SU-DHL-6 (cell line): ENCODE measurements at regions not wholly inside any gene's neighbourhood (a gene's known extent, or its start where the extent isn't known, plus 50 kb on each side); places are given as distances from the start of the nearest gene placed in this dataset.

ENCODE experiments used
- H2AFZ ChIP-seq: fragments of 200-600 bp; sonication (generic); 2 replicates; pipeline ENCODE4 v1.6.1; 2014; ENCODE audit warnings: low read depth, mild to moderate bottlenecking, moderate library complexity, mixed read lengths, antibody characterized with exemption, low read length; ENCODE audit not compliant: severe bottlenecking
- H3F3A ChIP-seq: fragments of 200-600 bp; shearing (Covaris generic); 2 replicates; pipeline ENCODE4 v1.6.0; 2016; ENCODE audit warnings: antibody characterized with exemption, mild to moderate bottlenecking; ENCODE audit not compliant: insufficient read depth
- H3K27ac ChIP-seq: fragments of 200-600 bp; sonication (generic); 2 replicates; pipeline ENCODE4 v1.5.1; 2016; ENCODE audit warnings: low read depth, mild to moderate bottlenecking, low read length, moderate library complexity, mixed read lengths
- H3K27me3 ChIP-seq: fragments of 200-600 bp; sonication (generic), shearing (Covaris generic); 2 replicates; pipeline ENCODE4 v1.6.0; 2014; ENCODE audit warnings: mild to moderate bottlenecking, low read length
- H3K36me3 ChIP-seq: fragments of 200-600 bp; sonication (generic); 2 replicates; pipeline ENCODE4 v1.6.1; 2014; ENCODE audit warnings: mild to moderate bottlenecking, low read length, mixed read lengths
- H3K4me2 ChIP-seq: fragments of 300-600, 200-600 bp; shearing (Covaris generic), sonication (generic); 2 replicates; pipeline ENCODE4 v1.6.0; 2014; ENCODE audit warnings: low read length, low read depth, mild to moderate bottlenecking; ENCODE audit not compliant: poor library complexity, severe bottlenecking
- H3K4me3 ChIP-seq: fragments of 200-600 bp; sonication (generic); 2 replicates; pipeline ENCODE4 v1.5.1; 2014; ENCODE audit warnings: antibody characterized with exemption, low read length, mild to moderate bottlenecking, mixed read lengths; ENCODE audit not compliant: insufficient read depth, poor library complexity, severe bottlenecking
- H3K79me2 ChIP-seq: fragments of 200-600 bp; sonication (generic); 2 replicates; pipeline ENCODE4 v1.6.1; 2014; ENCODE audit warnings: mild to moderate bottlenecking, low read length, moderate library complexity; ENCODE audit not compliant: insufficient read depth
- H3K9ac ChIP-seq: fragments of 200-600 bp; sonication (generic); 2 replicates; pipeline ENCODE4 v1.7.0; 2014; ENCODE audit warnings: mild to moderate bottlenecking, low read length
- H3K9me2 ChIP-seq: fragments of 200-600 bp; sonication (generic); replicated peaks from 2 replicates; pipeline ENCODE4 v1.6.1; 2014; ENCODE audit warnings: low read length; ENCODE audit not compliant: insufficient read depth
- H3K9me3 ChIP-seq: fragments of 200-600 bp; sonication (generic); 2 replicates; pipeline ENCODE4 v1.6.1; 2014; ENCODE audit warnings: low read length, mixed read lengths; ENCODE audit not compliant: insufficient read depth
- H4K20me1 ChIP-seq: fragments of 200-600 bp; sonication (generic); 2 replicates; pipeline ENCODE4 v1.6.1; 2014; ENCODE audit warnings: low read depth, mild to moderate bottlenecking, antibody characterized with exemption, low read length, moderate library complexity, mixed read lengths
- EZH2phosphoT487 ChIP-seq: fragments of 200-600 bp; sonication (generic), shearing (Covaris generic); conservative IDR thresholded peaks from 2 replicates; pipeline ENCODE4 v1.6.1; 2018; ENCODE audit warnings: mild to moderate bottlenecking, antibody characterized with exemption, low read length, moderate library complexity, mixed read lengths
- TF ChIP-seq, protein P1 (sequence below): fragments of 200-600 bp; sonication (generic); IDR thresholded peaks from one replicate; pipeline ENCODE4 v1.5.1; 2017; ENCODE audit warnings: antibody characterized with exemption, mild to moderate bottlenecking, low read length, moderate library complexity; ENCODE audit not compliant: insufficient read depth, poor library complexity, severe bottlenecking

DNA sequence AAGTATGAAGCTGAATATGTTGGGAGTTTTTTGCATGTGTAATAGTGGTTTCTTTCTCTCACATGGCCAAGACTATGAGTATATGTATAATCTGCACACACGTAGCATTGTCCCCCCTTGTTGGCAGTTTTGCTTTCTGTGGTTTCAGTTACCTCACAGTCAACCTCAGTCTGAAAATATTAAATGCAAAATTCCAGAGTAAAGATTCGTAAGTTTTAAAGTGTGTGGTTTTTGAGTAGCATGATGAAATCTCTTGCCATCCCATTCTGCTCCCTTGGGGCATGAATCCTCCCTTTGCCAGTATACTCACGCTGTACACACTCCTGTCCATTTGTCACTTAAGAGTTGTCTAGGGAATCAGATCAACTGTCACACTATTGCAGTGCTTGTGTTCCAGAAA lies 742.0 kb upstream of the CCDC54 start:
- H3K4me3 ChIP-seq: no peak overlapping the region
- no peaks in the 10 kb centered on the region for H3K79me2 ChIP-seq
- no peaks in the 10 kb centered on the region for H3F3A ChIP-seq
- H3K27ac ChIP-seq: no peak overlapping the region
- H3K4me2 ChIP-seq: no peak overlapping the region
- no peak overlapping the region for H3K9ac ChIP-seq
- TF ChIP-seq, protein P1, sequence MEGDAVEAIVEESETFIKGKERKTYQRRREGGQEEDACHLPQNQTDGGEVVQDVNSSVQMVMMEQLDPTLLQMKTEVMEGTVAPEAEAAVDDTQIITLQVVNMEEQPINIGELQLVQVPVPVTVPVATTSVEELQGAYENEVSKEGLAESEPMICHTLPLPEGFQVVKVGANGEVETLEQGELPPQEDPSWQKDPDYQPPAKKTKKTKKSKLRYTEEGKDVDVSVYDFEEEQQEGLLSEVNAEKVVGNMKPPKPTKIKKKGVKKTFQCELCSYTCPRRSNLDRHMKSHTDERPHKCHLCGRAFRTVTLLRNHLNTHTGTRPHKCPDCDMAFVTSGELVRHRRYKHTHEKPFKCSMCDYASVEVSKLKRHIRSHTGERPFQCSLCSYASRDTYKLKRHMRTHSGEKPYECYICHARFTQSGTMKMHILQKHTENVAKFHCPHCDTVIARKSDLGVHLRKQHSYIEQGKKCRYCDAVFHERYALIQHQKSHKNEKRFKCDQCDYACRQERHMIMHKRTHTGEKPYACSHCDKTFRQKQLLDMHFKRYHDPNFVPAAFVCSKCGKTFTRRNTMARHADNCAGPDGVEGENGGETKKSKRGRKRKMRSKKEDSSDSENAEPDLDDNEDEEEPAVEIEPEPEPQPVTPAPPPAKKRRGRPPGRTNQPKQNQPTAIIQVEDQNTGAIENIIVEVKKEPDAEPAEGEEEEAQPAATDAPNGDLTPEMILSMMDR: no peak
- TF ChIP-seq EZH2phosphoT487: no peak
- H3K27me3 ChIP-seq: no peaks in the 10 kb centered on the region
- no peak overlapping the region for H2AFZ ChIP-seq
- no peaks in the 10 kb centered on the region for H3K36me3 ChIP-seq
- no peaks in the 10 kb centered on the region for H4K20me1 ChIP-seq
- H3K9me2 ChIP-seq: no peaks in the 10 kb centered on the region
- no peaks in the 10 kb centered on the region for H3K9me3 ChIP-seq

DNA sequence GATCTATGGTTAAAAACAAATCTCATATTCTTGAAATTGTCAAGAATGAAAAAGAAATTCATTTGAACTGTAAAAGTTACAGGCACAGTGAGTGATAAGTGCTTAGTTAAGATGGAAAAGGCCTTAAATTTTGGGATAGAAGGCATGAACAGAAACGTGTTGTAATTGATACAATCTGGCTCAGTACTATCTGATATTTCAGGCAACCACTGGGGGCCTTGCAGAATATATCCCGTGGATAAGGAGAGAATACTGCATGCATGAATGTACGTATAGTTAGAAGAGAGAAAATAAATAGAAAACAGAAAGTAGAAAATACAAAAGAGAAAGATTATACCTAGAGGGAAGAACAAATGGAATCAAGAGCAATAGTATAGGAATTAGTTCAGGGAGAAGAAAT lies 741.4 kb upstream of the CCDC54 start:
- no peaks in the 10 kb centered on the region for H3F3A ChIP-seq
- no peaks in the 10 kb centered on the region for H3K36me3 ChIP-seq
- no peak overlapping the region for H3K4me2 ChIP-seq
- H3K9ac ChIP-seq: no peak overlapping the region
- H4K20me1 ChIP-seq: no peaks in the 10 kb centered on the region
- TF ChIP-seq, protein P1: no peak
- TF ChIP-seq EZH2phosphoT487: no peak
- no peaks in the 10 kb centered on the region for H3K9me3 ChIP-seq
- H3K79me2 ChIP-seq: no peaks in the 10 kb centered on the region
- no peak overlapping the region for H3K4me3 ChIP-seq
- no peaks in the 10 kb centered on the region for H3K27me3 ChIP-seq
- no peaks in the 10 kb centered on the region for H3K9me2 ChIP-seq
- H3K27ac ChIP-seq: no peak overlapping the region
- no peak overlapping the region for H2AFZ ChIP-seq

DNA sequence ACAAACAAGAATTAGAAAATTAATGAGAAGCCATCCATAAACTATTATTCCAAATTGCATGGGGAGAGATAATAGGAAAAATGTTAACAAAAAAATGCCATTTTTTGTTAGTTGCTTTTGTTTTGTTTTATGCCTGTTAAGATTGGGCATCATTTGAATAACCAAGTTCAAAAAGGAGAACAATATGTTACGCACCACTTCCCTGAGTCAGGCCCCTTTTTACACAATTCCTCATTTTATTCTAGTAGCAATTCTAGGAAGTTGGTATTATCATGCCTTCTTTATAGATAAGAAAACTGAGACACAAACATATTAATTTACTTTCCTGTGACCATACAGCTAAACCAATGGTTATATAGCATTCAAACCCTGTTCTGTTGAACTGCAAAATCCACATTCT lies 736.9 kb upstream of the CCDC54 start:
- no peaks in the 10 kb centered on the region for H3K9me3 ChIP-seq
- no peak for TF ChIP-seq EZH2phosphoT487
- TF ChIP-seq, protein P1: no peak
- H3K9ac ChIP-seq: no peak overlapping the region
- no peaks in the 10 kb centered on the region for H3K27me3 ChIP-seq
- H3K4me3 ChIP-seq: no peak overlapping the region
- no peaks in the 10 kb centered on the region for H3K36me3 ChIP-seq
- H3F3A ChIP-seq: no peaks in the 10 kb centered on the region
- H3K27ac ChIP-seq: no peak overlapping the region
- no peaks in the 10 kb centered on the region for H3K9me2 ChIP-seq
- H3K79me2 ChIP-seq: no peaks in the 10 kb centered on the region
- no peak overlapping the region for H3K4me2 ChIP-seq
- no peak overlapping the region for H2AFZ ChIP-seq
- H4K20me1 ChIP-seq: no peaks in the 10 kb centered on the region
